Osteocyte (in vitro differentiated cells): ENCODE measurements at regions not wholly inside any gene's neighbourhood (a gene's known extent, or its start where the extent isn't known, plus 50 kb on each side); places are given as distances from the start of the nearest gene placed in this dataset.

ENCODE experiments used
- DNase-seq: peaks from one replicate; pipeline ENCODE4 v3.0.0; 2021; ENCODE audit warnings: mixed read lengths; ENCODE audit not compliant: unreplicated experiment; ENCODE audit errors: extremely low spot score
- H3K27ac Mint-ChIP-seq: one replicate; pipeline ENCODE4 v1.8.0; 2021; ENCODE audit warnings: mild to moderate bottlenecking, mixed read lengths; ENCODE audit not compliant: unreplicated experiment
- H3K27me3 Mint-ChIP-seq: one replicate; pipeline ENCODE4 v1.8.0; 2021; ENCODE audit warnings: mixed read lengths; ENCODE audit not compliant: unreplicated experiment
- H3K36me3 Mint-ChIP-seq: one replicate; pipeline ENCODE4 v1.8.0; 2021; ENCODE audit warnings: mixed read lengths; ENCODE audit not compliant: unreplicated experiment
- H3K4me1 Mint-ChIP-seq: one replicate; pipeline ENCODE4 v1.8.0; 2021; ENCODE audit warnings: mixed read lengths; ENCODE audit not compliant: unreplicated experiment
- H3K4me3 Mint-ChIP-seq: one replicate; pipeline ENCODE4 v1.8.0; 2021; ENCODE audit warnings: mild to moderate bottlenecking, moderate library complexity, mixed read lengths; ENCODE audit not compliant: unreplicated experiment
- H3K9me3 Mint-ChIP-seq: one replicate; pipeline ENCODE4 v1.8.0; 2021; ENCODE audit warnings: mixed read lengths; ENCODE audit not compliant: unreplicated experiment
- TF ChIP-seq, protein P1 (sequence below): fragments of 200-600 bp; sonication (generic); IDR thresholded peaks from 2 replicates; pipeline ENCODE4 v1.5.0; 2021; ENCODE audit warnings: antibody characterized with exemption, mild to moderate bottlenecking, moderate library complexity

- Mint-ChIP-seq H3K27ac (no peak overlapping the region), H3K4me3 (no peak overlapping the region), H3K36me3 (no peaks in the 10 kb centered on the region), H3K27me3 (peaks cover 4% of the 10 kb centered on the region), H3K9me3 (no peaks in the 10 kb centered on the region), H3K4me1 (peaks cover 10% of the 10 kb centered on the region)
- TF ChIP-seq, protein P1, sequence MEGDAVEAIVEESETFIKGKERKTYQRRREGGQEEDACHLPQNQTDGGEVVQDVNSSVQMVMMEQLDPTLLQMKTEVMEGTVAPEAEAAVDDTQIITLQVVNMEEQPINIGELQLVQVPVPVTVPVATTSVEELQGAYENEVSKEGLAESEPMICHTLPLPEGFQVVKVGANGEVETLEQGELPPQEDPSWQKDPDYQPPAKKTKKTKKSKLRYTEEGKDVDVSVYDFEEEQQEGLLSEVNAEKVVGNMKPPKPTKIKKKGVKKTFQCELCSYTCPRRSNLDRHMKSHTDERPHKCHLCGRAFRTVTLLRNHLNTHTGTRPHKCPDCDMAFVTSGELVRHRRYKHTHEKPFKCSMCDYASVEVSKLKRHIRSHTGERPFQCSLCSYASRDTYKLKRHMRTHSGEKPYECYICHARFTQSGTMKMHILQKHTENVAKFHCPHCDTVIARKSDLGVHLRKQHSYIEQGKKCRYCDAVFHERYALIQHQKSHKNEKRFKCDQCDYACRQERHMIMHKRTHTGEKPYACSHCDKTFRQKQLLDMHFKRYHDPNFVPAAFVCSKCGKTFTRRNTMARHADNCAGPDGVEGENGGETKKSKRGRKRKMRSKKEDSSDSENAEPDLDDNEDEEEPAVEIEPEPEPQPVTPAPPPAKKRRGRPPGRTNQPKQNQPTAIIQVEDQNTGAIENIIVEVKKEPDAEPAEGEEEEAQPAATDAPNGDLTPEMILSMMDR: no peak
- no peak for DNase-seq
These were observed 180.5 kb upstream of the GSE1 start for GRCh38 chr16:85432606-85433005.

DNA sequence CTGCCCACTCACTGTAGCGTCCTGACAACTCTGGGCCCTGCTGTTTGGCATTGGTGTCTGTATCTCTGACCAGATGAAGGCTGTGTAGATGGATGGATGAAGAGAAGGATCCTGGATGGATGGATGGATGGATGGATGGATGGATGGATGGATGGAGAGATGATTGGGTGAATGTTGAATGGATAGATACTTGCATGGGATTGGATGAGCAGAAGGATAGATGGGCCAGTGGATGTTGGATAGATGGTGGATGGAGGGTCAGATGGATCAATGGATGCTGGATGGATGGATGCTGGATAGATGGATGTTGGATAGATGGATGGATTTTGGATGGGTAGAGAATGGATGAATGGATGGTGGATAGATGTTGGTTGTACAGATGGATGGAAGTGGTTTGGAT, 179.6 kb upstream of the GSE1 start:
- H3K4me1 Mint-ChIP-seq: peaks cover 15% of the 10 kb centered on the region
- no peak overlapping the region for H3K4me3 Mint-ChIP-seq
- TF ChIP-seq, protein P1: no peak
- H3K27me3 Mint-ChIP-seq: peaks cover 4% of the 10 kb centered on the region
- no peak for DNase-seq
- H3K36me3 Mint-ChIP-seq: no peaks in the 10 kb centered on the region
- H3K9me3 Mint-ChIP-seq: no peaks in the 10 kb centered on the region
- no peak overlapping the region for H3K27ac Mint-ChIP-seq

DNA sequence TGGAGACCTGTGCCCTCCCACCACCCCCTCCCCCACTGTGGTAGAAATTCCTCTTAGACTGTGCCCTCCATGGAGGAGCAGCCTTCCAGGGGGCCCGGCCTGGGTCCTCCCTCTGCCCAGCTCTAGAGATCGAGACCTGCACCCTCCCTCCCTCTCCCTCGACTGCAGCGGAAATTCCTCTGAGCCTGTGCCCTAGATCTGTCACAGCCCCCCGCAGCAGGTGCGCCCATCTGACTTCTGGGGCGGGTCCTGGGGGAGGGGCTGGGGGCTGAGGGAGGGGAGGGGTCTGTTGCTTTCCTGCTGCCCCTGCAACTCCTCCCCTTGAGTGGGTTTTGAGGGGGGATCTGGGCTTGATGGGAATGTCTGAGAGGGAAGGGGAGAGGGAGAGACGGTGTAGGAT, 177.8 kb upstream of the GSE1 start:
- Mint-ChIP-seq H3K4me3 (no peak overlapping the region), H3K9me3 (no peaks in the 10 kb centered on the region), H3K36me3 (no peaks in the 10 kb centered on the region), H3K27ac (no peak overlapping the region), H3K27me3 (no peaks in the 10 kb centered on the region), H3K4me1 (peaks cover 15% of the 10 kb centered on the region)
- DNase-seq: no peak
- TF ChIP-seq, protein P1: no peak

DNA sequence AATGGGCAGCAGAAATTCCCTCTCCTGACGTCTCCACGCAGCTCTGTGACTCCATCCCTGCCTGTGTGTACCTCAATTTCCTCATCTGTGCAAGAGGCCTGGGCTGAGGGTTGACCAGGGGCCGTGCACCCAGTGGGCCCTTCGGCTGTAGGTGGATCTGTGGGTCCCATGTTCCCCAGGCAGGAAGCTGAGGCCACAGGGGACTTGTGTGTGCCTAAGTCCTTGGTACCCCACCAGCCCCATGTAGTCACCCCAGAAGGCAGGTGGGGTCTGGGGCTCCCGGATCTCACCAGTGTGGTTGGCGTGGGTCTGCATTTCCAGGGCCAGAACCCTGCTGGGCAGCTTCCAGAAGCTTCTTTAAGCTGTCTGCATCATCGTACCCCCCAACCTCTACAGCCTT, 177.4 kb upstream of the GSE1 start:
- TF ChIP-seq, protein P1: no peak
- Mint-ChIP-seq H3K27ac (no peak overlapping the region), H3K36me3 (no peaks in the 10 kb centered on the region), H3K4me3 (no peak overlapping the region), H3K9me3 (no peaks in the 10 kb centered on the region), H3K4me1 (peaks cover 15% of the 10 kb centered on the region), H3K27me3 (no peaks in the 10 kb centered on the region)
- DNase-seq: no peak

DNA sequence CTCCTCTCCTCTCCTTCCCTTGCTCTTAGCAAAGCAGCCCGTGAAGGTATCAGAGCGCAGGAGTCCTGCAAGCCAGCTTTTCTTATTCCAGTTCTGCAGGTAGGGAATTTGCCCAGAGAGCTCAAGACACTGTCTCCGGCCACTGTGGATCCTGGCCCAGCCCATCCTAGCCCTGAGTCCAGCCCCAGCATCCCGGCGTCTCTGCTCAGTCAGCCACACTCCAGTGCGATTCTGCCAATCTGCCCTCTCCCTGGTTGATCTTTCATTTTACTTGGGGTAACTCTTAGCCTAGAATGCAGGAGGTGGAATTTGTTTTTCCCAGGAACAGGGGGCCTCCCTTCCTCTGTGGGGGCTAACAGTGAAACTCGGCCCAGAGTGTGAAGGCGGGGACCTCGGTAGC, 176.9 kb upstream of the GSE1 start:
- DNase-seq: no peak
- Mint-ChIP-seq H3K27me3 (no peaks in the 10 kb centered on the region), H3K4me1 (peaks cover 15% of the 10 kb centered on the region), H3K36me3 (no peaks in the 10 kb centered on the region), H3K4me3 (no peak overlapping the region), H3K27ac (no peak overlapping the region), H3K9me3 (no peaks in the 10 kb centered on the region)
- TF ChIP-seq, protein P1: no peak
